ENCODE measurements at regions not wholly inside any gene's neighbourhood (a gene's known extent, or its start where the extent isn't known, plus 50 kb on each side); places are given as distances from the start of the nearest gene placed in this dataset.

- BruUV-seq (replicated peaks) = no TSS peak
- Histone ChIP-seq H3K27me3 (replicated peaks in 1 of 2; ENCODE audit: control insufficient read depth in 2 of 2, insufficient read depth in 2 of 2, low read length in 1 of 2) (peaks cover 0 to 2% of the 10 kb centered on the region in 2 experiments; a peak in 1 of 4 replicates), H3K27ac (ENCODE audit: control insufficient read depth, insufficient read depth) (no peak overlapping the region), H3K9me3 (replicated peaks; ENCODE audit: control insufficient read depth, insufficient read depth, low read length) (no peaks in the 10 kb centered on the region; the same call in 2 of the 3 replicates), H3K9ac (ENCODE audit: control insufficient read depth, insufficient read depth, low read length) (no peak overlapping the region), H3K4me1 (ENCODE audit: control insufficient read depth, insufficient read depth, low read length) (no peaks in the 10 kb centered on the region), H3K4me3 (no peak overlapping the region), H3K79me2 (ENCODE audit: control insufficient read depth, insufficient read depth, low read length) (no peaks in the 10 kb centered on the region), H3K36me3 (ENCODE audit: control insufficient read depth in 2 of 2, insufficient read depth in 2 of 2, low read length in 1 of 2) (no peaks in the 10 kb centered on the region), H4K20me1 (ENCODE audit: control insufficient read depth, insufficient read depth) (no peaks in the 10 kb centered on the region), H3K4me2 (ENCODE audit: control insufficient read depth, insufficient read depth) (no peak overlapping the region), H2AFZ (ENCODE audit: control insufficient read depth, low read depth, low read length) (no peak overlapping the region)
- no peak for TF ChIP-seq KLF5 (IDR thresholded peaks at IDR 0.05; ENCODE audit: partially characterized antibody)
- no peak for TF ChIP-seq SREBF2 (IDR thresholded peaks at IDR 0.05; ENCODE audit: low read length)
- TF ChIP-seq RAD21 (IDR thresholded peaks at IDR 0.05; ENCODE audit: insufficient read depth, low read depth, low read length) = 0 out of 2 replicates have a peak, but pooled peaks have one; percentile 19
- peak; percentile 36; the same call in 1 of the 2 replicates for TF ChIP-seq SMC3 (IDR thresholded peaks at IDR 0.05; ENCODE audit: borderline replicate concordance, low read length)
- no peak for TF ChIP-seq HCFC1 (IDR thresholded peaks at IDR 0.05; ENCODE audit: low read length)
- TF ChIP-seq RELA (IDR thresholded peaks at IDR 0.05; ENCODE audit: borderline replicate concordance, partially characterized antibody) = no peak
- TF ChIP-seq ETV6 (conservative IDR thresholded peaks at IDR 0.05 in 1 of 2, IDR thresholded peaks at IDR 0.05 in 1 of 2; ENCODE audit: borderline replicate concordance in 1 of 2, low read depth in 1 of 2) = no peak
- TF ChIP-seq BCL3 (IDR thresholded peaks at IDR 0.05; ENCODE audit: borderline replicate concordance, insufficient read depth, low read depth, low read length, poor library complexity, severe bottlenecking) = no peak
- TF ChIP-seq CBX3 (IDR thresholded peaks at IDR 0.05; ENCODE audit: borderline replicate concordance, low read depth) = no peak
- TF ChIP-seq CTCF (IDR thresholded peaks at IDR 0.05 in 2 of 3, conservative IDR thresholded peaks at IDR 0.05 in 1 of 3; ENCODE audit: control insufficient read depth in 2 of 3, extremely low read depth in 1 of 3, insufficient read depth in 1 of 3, low read depth in 3 of 3, low read length in 3 of 3) = peak; percentile 49 to 50 (median 49); a peak in 5 of 6 replicates
- TF ChIP-seq TCF3 (IDR thresholded peaks at IDR 0.05; ENCODE audit: borderline replicate concordance, insufficient read depth, low read depth, low read length) = no peak
- TF ChIP-seq MYB (IDR thresholded peaks at IDR 0.05; ENCODE audit: borderline replicate concordance, low read depth, low read length) = no peak
- in situ Hi-C loops (cut with MboI) = no loop called here
- ChIA-PET SMC1A (ENCODE audit: uncharacterized antibody, unreplicated experiment) (interaction anchor here (0.6 to 2.6 kb wide), 3 partner anchors 9 to 184 kb away, joined by 3 to 10 read pairs (median 4); no protein-coding TSS in a partner anchor), RAD21 (ENCODE audit: unreplicated experiment) (interaction anchor here (1.1 kb wide), 1 partner anchor 9 kb away, joined by 3 read pairs; no protein-coding TSS in a partner anchor), CTCF (interaction anchor here (0.8 to 1.2 kb wide), 8 partner anchors 9 to 479 kb away, joined by 3 to 27 read pairs (median 4); partner anchors contain the start of gene EIF3M), POLR2A (no interaction called here)
- WGBS (ENCODE audit: insufficient coverage, insufficient replicate concordance, low lambda C conversion rate, missing lambda C conversion rate) = 37% methylated on average over 12 of the region's 12 CpGs
- no peak for FAIRE-seq
- peak; percentile 78 for ATAC-seq
- intact Hi-C loops (cut with micrococcal nuclease; ENCODE audit: unreplicated experiment) = no loop called here
- DNase-seq (ENCODE audit: low read depth, low spot score) = no peak
These were observed 122.4 kb downstream of the WT1 start for GRCh38 chr11:32312865-32313403.

Measured in GM12878 (cell line).